ENCODE measurements at regions not wholly inside any gene's neighbourhood (a gene's known extent, or its start where the extent isn't known, plus 50 kb on each side); places are given as distances from the start of the nearest gene placed in this dataset.
"Not testable (repeated sequence)": the region's sequence is repeated elsewhere in the genome, so short reads cannot be mapped to it uniquely, and the experiment has no call there.

DNA sequence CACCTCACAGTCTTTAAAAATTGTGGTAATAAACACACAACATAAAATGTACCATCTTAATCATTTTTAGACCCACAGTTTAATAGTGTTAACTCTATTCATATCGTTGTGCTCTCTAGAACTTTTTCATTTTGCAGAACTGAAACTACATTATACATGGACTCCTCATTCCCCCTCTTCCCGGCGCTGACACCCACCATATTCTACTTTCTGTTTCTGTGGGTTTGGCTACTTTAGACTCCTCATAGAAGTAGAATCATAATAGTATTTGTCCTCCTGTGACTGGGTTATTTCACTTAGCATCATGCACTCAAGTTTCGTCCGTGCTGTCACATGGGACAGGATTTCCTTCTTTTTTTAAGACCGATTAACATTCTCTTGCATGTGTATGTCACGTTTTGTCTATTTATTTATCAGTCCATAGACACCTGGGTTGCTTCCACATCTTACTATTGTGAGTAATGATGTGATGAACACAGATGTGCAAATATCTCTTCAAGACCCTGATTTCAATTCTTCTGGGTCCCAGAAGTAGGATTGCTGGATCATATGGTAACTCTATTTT, 62.9 kb upstream of the TMPRSS2 start:
- Mint-ChIP-seq H3K4me3 (no peak overlapping the region), H3K27ac (no peak overlapping the region), H3K9me3 (peaks cover 33% of the 10 kb centered on the region), H3K36me3 (ENCODE audit: low read depth) (no peaks in the 10 kb centered on the region), H3K27me3 (ENCODE audit: insufficient read depth) (peaks cover 3% of the 10 kb centered on the region), H3K4me1 (no peaks in the 10 kb centered on the region)
- no peak for DNase-seq
- peaks cover 28% of the 10 kb centered on the region for H3K9me3 ChIP-seq (ENCODE audit: control insufficient read depth, low read length)
- no peaks in the 10 kb centered on the region for H3K4me1 ChIP-seq (ENCODE audit: control insufficient read depth, insufficient read depth, low read length)
- 88 to 91% methylated on average over 4 to 6 of the region's 7 CpGs for WGBS, 2 experiments (ENCODE audit: insufficient coverage in 1 of 2, insufficient read length in 1 of 2)
- no peak overlapping the region for H3K9ac ChIP-seq (ENCODE audit: extremely low read depth, low read length, poor library complexity, severe bottlenecking)
- no peak overlapping the region for H3K27ac ChIP-seq (ENCODE audit: low read depth, low read length)
- H3K36me3 ChIP-seq (ENCODE audit: control insufficient read depth, insufficient read depth, low read length), result no peaks in the 10 kb centered on the region
- no peak overlapping the region for H3K4me3 ChIP-seq (ENCODE audit: low read length)
- TF ChIP-seq, protein P1, sequence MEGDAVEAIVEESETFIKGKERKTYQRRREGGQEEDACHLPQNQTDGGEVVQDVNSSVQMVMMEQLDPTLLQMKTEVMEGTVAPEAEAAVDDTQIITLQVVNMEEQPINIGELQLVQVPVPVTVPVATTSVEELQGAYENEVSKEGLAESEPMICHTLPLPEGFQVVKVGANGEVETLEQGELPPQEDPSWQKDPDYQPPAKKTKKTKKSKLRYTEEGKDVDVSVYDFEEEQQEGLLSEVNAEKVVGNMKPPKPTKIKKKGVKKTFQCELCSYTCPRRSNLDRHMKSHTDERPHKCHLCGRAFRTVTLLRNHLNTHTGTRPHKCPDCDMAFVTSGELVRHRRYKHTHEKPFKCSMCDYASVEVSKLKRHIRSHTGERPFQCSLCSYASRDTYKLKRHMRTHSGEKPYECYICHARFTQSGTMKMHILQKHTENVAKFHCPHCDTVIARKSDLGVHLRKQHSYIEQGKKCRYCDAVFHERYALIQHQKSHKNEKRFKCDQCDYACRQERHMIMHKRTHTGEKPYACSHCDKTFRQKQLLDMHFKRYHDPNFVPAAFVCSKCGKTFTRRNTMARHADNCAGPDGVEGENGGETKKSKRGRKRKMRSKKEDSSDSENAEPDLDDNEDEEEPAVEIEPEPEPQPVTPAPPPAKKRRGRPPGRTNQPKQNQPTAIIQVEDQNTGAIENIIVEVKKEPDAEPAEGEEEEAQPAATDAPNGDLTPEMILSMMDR (conservative IDR thresholded peaks at IDR 0.05), result no peak
- no peaks in the 10 kb centered on the region for H3K27me3 ChIP-seq (ENCODE audit: control insufficient read depth, insufficient read depth, low read length, poor library complexity, severe bottlenecking)

DNA sequence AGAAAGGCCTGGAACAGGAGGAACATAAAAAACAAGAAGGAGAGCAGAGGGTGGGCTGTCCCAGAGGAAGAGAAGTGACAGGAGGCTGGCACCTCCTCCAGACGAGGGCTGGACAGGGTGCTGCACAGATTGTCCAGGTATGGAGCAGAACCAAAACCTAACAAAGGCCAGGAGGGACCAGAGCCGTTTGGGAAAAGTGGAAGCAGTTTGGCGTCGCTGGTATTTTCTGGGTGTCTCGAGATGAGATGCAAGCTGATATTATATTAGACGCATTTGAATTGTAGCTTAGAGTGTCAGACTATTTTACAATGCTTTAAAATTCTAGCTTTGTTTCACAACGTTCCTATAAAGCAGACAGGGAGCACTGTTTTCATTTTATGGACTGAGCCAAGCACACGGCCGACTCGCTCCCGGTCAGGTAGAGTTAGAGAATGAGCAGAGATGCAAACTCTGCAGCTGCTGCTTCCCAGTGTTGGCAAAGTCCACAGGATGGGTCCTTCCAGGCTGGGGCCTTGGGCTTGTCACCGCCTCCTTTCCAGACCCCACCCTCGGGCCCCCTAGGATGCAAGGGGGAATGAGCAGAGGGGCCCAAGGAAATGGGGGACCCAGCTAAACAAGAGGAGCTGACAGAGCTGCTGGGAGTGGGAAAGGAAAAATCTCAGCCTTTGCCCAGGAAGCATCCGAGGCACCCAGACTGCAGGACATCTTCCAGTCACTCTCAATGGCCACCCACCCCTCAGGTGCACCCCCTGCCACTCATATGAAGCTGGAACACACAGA, 60.8 kb upstream of the TMPRSS2 start:
- 84% methylated on average over 6 to 14 of the region's 14 CpGs for WGBS, 2 experiments (ENCODE audit: insufficient coverage in 1 of 2, insufficient read length in 1 of 2)
- H3K4me3 Mint-ChIP-seq, result no peak overlapping the region
- H3K9me3 ChIP-seq (ENCODE audit: control insufficient read depth, low read length), result peaks cover 14% of the 10 kb centered on the region

DNA sequence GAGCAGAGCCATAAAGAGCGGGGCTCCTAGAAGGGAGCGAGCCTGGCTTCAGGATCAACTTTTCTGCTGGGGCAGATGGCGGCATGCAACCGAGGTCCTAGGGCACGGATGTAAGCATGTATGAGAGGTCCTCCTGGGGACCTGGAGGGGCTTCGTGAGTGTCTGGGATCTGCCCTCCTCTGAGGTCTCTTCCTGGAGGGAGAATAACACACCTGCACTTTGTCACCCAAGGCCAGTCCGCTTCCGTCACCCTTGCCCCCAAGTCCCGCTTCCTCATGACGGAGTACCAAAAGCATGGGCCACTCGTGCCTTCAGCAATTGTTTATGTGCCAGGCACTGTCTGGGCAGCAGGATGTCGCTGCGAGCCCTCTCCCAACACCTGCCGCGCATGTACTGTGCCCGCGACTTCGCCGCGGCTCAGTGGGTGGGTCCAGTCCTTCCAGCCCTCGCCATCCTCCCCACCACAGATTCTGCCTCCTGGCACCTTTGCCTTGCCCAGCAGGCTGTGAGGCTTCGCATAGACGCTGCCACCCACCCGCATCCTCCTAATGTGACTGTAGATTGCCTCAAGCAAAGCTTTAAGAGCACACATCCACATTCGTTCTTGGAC, 60.0 kb upstream of the TMPRSS2 start:
- H3K27ac Mint-ChIP-seq, result no peak overlapping the region
- 86 to 87% methylated on average over 14 to 25 of the region's 25 CpGs for WGBS, 2 experiments (ENCODE audit: insufficient coverage in 1 of 2, insufficient read length in 1 of 2)
- peaks cover 19% of the 10 kb centered on the region for H3K9me3 Mint-ChIP-seq
- peaks cover 14% of the 10 kb centered on the region for H3K9me3 ChIP-seq (ENCODE audit: control insufficient read depth, low read length)
- H3K27me3 ChIP-seq (ENCODE audit: control insufficient read depth, insufficient read depth, low read length, poor library complexity, severe bottlenecking), result no peaks in the 10 kb centered on the region
- H3K9ac ChIP-seq (ENCODE audit: extremely low read depth, low read length, poor library complexity, severe bottlenecking), result no peak overlapping the region
- no peak overlapping the region for H3K4me3 ChIP-seq (ENCODE audit: low read length)
- no peaks in the 10 kb centered on the region for H3K4me1 Mint-ChIP-seq
- no peaks in the 10 kb centered on the region for H3K36me3 ChIP-seq (ENCODE audit: control insufficient read depth, insufficient read depth, low read length)
- no peak for DNase-seq
- no peak overlapping the region for H3K4me3 Mint-ChIP-seq
- TF ChIP-seq, protein P1 (conservative IDR thresholded peaks at IDR 0.05), result no peak
- peaks cover 11% of the 10 kb centered on the region for H3K27me3 Mint-ChIP-seq (ENCODE audit: insufficient read depth)
- no peaks in the 10 kb centered on the region for H3K36me3 Mint-ChIP-seq (ENCODE audit: low read depth)
- H3K4me1 ChIP-seq (ENCODE audit: control insufficient read depth, insufficient read depth, low read length), result no peaks in the 10 kb centered on the region
- H3K27ac ChIP-seq (ENCODE audit: low read depth, low read length), result no peak overlapping the region

More for the DNA sequence above, 60.8 kb upstream of the TMPRSS2 start:
- Mint-ChIP-seq H3K27ac (no peak overlapping the region), H3K9me3 (peaks cover 19% of the 10 kb centered on the region), H3K4me1 (no peaks in the 10 kb centered on the region), H3K36me3 (ENCODE audit: low read depth) (no peaks in the 10 kb centered on the region), H3K27me3 (ENCODE audit: insufficient read depth) (peaks cover 11% of the 10 kb centered on the region)
- no peak for DNase-seq
- TF ChIP-seq, protein P1 (conservative IDR thresholded peaks at IDR 0.05), result no peak
- Histone ChIP-seq H3K27ac (ENCODE audit: low read depth, low read length) (no peak overlapping the region), H3K27me3 (ENCODE audit: control insufficient read depth, insufficient read depth, low read length, poor library complexity, severe bottlenecking) (no peaks in the 10 kb centered on the region), H3K4me1 (ENCODE audit: control insufficient read depth, insufficient read depth, low read length) (no peaks in the 10 kb centered on the region), H3K4me3 (ENCODE audit: low read length) (no peak overlapping the region), H3K9ac (ENCODE audit: extremely low read depth, low read length, poor library complexity, severe bottlenecking) (no peak overlapping the region), H3K36me3 (ENCODE audit: control insufficient read depth, insufficient read depth, low read length) (no peaks in the 10 kb centered on the region)

DNA sequence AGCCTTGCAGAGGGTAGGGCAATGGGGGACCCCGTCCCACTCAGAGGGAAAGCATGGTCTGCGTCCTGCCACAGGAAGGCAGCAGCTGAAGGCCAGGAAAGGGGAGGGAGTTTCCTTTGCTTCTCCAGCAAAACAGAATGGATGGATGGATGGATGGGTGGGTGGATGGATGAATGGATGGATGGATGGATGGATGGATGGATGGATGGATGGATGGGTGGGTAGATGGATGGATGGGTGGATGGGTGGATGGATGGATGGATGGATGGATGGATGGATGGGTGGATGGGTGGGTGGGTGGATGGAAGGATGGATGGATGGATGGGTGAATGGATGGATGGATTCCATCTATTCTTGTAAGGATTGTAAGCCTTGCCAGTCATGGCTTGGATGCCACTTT, 59.3 kb upstream of the TMPRSS2 start:
- H3K36me3 Mint-ChIP-seq (ENCODE audit: low read depth); DNase-seq; H3K36me3 ChIP-seq (ENCODE audit: control insufficient read depth, insufficient read depth, low read length); H3K27me3 ChIP-seq (ENCODE audit: control insufficient read depth, insufficient read depth, low read length, poor library complexity, severe bottlenecking); H3K9ac ChIP-seq (ENCODE audit: extremely low read depth, low read length, poor library complexity, severe bottlenecking); H3K27ac Mint-ChIP-seq; H3K4me3 ChIP-seq (ENCODE audit: low read length); H3K4me3 Mint-ChIP-seq; H3K27ac ChIP-seq (ENCODE audit: low read depth, low read length); H3K4me1 ChIP-seq (ENCODE audit: control insufficient read depth, insufficient read depth, low read length); H3K4me1 Mint-ChIP-seq: not testable (repeated sequence)
- Mint-ChIP-seq H3K9me3 (peaks cover 12% of the 10 kb centered on the region), H3K27me3 (ENCODE audit: insufficient read depth) (peaks cover 15% of the 10 kb centered on the region)
- peaks cover 13% of the 10 kb centered on the region for H3K9me3 ChIP-seq (ENCODE audit: control insufficient read depth, low read length)
- WGBS, 2 experiments (ENCODE audit: insufficient coverage in 1 of 2, insufficient read length in 1 of 2), result 87% methylated on average over 2 of the region's 2 CpGs; no CpG with 5 or more reads in 1 of the 2 experiments
